IMR-90 (cell line): ENCODE measurements at regions not wholly inside any gene's neighbourhood (a gene's known extent, or its start where the extent isn't known, plus 50 kb on each side); places are given as distances from the start of the nearest gene placed in this dataset.

ENCODE experiments used
- ATAC-seq: fragments of 200-7000 bp; cut with Tn5 transposase; 2 replicates; pipeline ENCODE4 v1.9.1; 2020; ENCODE audit warnings: low read depth, mild to moderate bottlenecking, moderate library complexity
- BruUV-seq: library from RNA; stranded (reverse); fragments of 400-500 nt; replicated peaks from 2 replicates; lab custom pipeline; 2021; lab: Mats Ljungman, UMichigan
- CTCF ChIA-PET: fragments of 300-600 bp; formaldehyde crosslinking; extraction: SDS; loops from one replicate; lab custom pipeline; 2021; ENCODE audit warnings: antibody characterized with exemption; lab: Yijun Ruan, JAX
- POLR2A ChIA-PET: fragments of 300-600 bp; sonication (Branson Sonifier 250); formaldehyde crosslinking; loops from one replicate; lab custom pipeline; 2022; ENCODE audit warnings: antibody characterized with exemption; ENCODE audit not compliant: unreplicated experiment; lab: Charles Lee
- DNase-seq: peaks from one replicate; pipeline ENCODE4 v3.0.0; 2013
- H2AFZ ChIP-seq: replicated peaks from 2 replicates; pipeline ENCODE3; 2013; ENCODE audit warnings: low read length, mild to moderate bottlenecking; ENCODE audit not compliant: poor library complexity
- H2AK5ac ChIP-seq: 2 replicates; pipeline ENCODE4 v1.6.1; 2013; ENCODE audit warnings: low read depth, low read length, inconsistent platforms
- H2AK9ac ChIP-seq: replicated peaks from 2 replicates; pipeline ENCODE3; 2013; ENCODE audit warnings: mild to moderate bottlenecking, low read depth, low read length, moderate library complexity; ENCODE audit not compliant: poor library complexity
- H2BK120ac ChIP-seq: 2 replicates; pipeline ENCODE4 v1.6.1; 2013; ENCODE audit warnings: low read depth, low read length, inconsistent platforms
- H2BK15ac ChIP-seq: 3 replicates; pipeline ENCODE4 v1.6.1; 2013; ENCODE audit warnings: low read depth, low read length, inconsistent platforms
- H2BK20ac ChIP-seq: 2 replicates; pipeline ENCODE4 v1.6.1; 2013; ENCODE audit warnings: low read depth, mild to moderate bottlenecking, inconsistent platforms, low read length, moderate library complexity
- H2BK5ac ChIP-seq: 2 replicates; pipeline ENCODE4 v1.6.1; 2013; ENCODE audit warnings: mild to moderate bottlenecking, low read depth, low read length, inconsistent platforms; ENCODE audit not compliant: poor library complexity, severe bottlenecking
- H3K14ac ChIP-seq: replicated peaks from 2 replicates; pipeline ENCODE4 v1.6.1; 2013; ENCODE audit warnings: low read depth, low read length, inconsistent platforms
- H3K18ac ChIP-seq: 2 replicates; pipeline ENCODE4 v1.6.1; 2013; ENCODE audit warnings: low read depth, low read length, control low read depth
- H3K23ac ChIP-seq: 2 replicates; pipeline ENCODE4 v1.6.1; 2013; ENCODE audit warnings: low read depth, low read length, inconsistent platforms
- H3K27ac ChIP-seq: 2 replicates; pipeline ENCODE4 v1.5.1; 2013; ENCODE audit warnings: mild to moderate bottlenecking, control low read depth, low read length; ENCODE audit not compliant: insufficient read depth
- H3K27me3 ChIP-seq: 2 replicates; pipeline ENCODE4 v1.6.1; 2013; ENCODE audit warnings: low read length; ENCODE audit not compliant: control insufficient read depth, insufficient read depth
- H3K36me3 ChIP-seq: 2 replicates; pipeline ENCODE4 v1.6.1; 2013; ENCODE audit warnings: low read length, mixed read lengths; ENCODE audit not compliant: control insufficient read depth, insufficient read depth
- H3K4ac ChIP-seq: 2 replicates; pipeline ENCODE4 v1.6.1; 2013; ENCODE audit warnings: low read depth, low read length, inconsistent platforms
- H3K4me1 ChIP-seq: 2 replicates; pipeline ENCODE4 v1.6.1; 2013; ENCODE audit warnings: low read length, mixed read lengths; ENCODE audit not compliant: control insufficient read depth, insufficient read depth
- H3K4me2 ChIP-seq: 2 replicates; pipeline ENCODE4 v1.6.1; 2013; ENCODE audit warnings: low read depth, mild to moderate bottlenecking, control low read depth, low read length, moderate library complexity
- H3K4me3 ChIP-seq: 2 replicates; pipeline ENCODE4 v1.5.1; 2013; ENCODE audit warnings: low read depth, mild to moderate bottlenecking, control low read depth, low read length, moderate library complexity; ENCODE audit not compliant: insufficient read depth
- H3K56ac ChIP-seq: 2 replicates; pipeline ENCODE4 v1.6.1; 2013; ENCODE audit warnings: low read length, inconsistent platforms; ENCODE audit not compliant: insufficient read depth; ENCODE audit errors: extremely low read depth
- H3K79me1 ChIP-seq, 2 experiments: 2 replicates each; pipeline ENCODE4 v1.6.1; 2013; ENCODE audit warnings: low read length in 2 of 2, inconsistent platforms in 1 of 2, low read depth in 1 of 2
- H3K9ac ChIP-seq: 2 replicates; pipeline ENCODE4 v1.6.1; 2013; ENCODE audit warnings: low read depth, low read length, control low read depth
- H3K9me1 ChIP-seq: 2 replicates; pipeline ENCODE4 v1.6.1; 2013; ENCODE audit warnings: low read length, inconsistent platforms; ENCODE audit not compliant: insufficient read depth
- H3K9me3 ChIP-seq: 2 replicates; pipeline ENCODE4 v1.6.1; 2013; ENCODE audit warnings: low read length; ENCODE audit not compliant: control insufficient read depth, insufficient read depth
- H4K20me1 ChIP-seq: 2 replicates; pipeline ENCODE4 v1.6.1; 2013; ENCODE audit warnings: low read length, inconsistent platforms; ENCODE audit not compliant: insufficient read depth
- H4K5ac ChIP-seq: 2 replicates; pipeline ENCODE4 v1.6.1; 2013; ENCODE audit warnings: mild to moderate bottlenecking, low read depth, low read length, control low read depth
- H4K8ac ChIP-seq, 2 experiments: 2 replicates each; pipeline ENCODE4 v1.6.1; 2013; ENCODE audit warnings: low read depth in 2 of 2, low read length in 2 of 2, control low read depth in 1 of 2, inconsistent platforms in 1 of 2
- H4K91ac ChIP-seq: 2 replicates; pipeline ENCODE4 v1.6.1; 2013; ENCODE audit warnings: low read depth, low read length, inconsistent platforms; ENCODE audit not compliant: insufficient read depth
- MAFK ChIP-seq: IDR thresholded peaks from 2 replicates; pipeline ENCODE4 v1.6.1; 2012; ENCODE audit warnings: low read depth, low read length, improper control_type of control experiment
- MAZ ChIP-seq: IDR thresholded peaks from 2 replicates; pipeline ENCODE4 v1.6.1; 2012; ENCODE audit warnings: low read depth, mild to moderate bottlenecking, low read length, improper control_type of control experiment, moderate library complexity, borderline replicate concordance
- MXI1 ChIP-seq: IDR thresholded peaks from 2 replicates; pipeline ENCODE4 v1.6.1; 2012; ENCODE audit warnings: low read depth, mild to moderate bottlenecking, low read length, moderate library complexity, borderline replicate concordance
- WGBS, 2 experiments: methylation state at CpG; one replicate each; pipeline versions ENCODE4 v1.1.5 to v1.1.7; 2013; ENCODE audit warnings: missing lambda C conversion rate in 2 of 2; ENCODE audit not compliant: insufficient read length in 1 of 2; ENCODE audit errors: extremely low coverage in 2 of 2; 5-methylcytosine and 5-hydroxymethylcytosine counted together
- dilution Hi-C: fragments of 300-500 bp; cut with HindIII; formaldehyde crosslinking; loops from one replicate; pipeline ENCODE4 v1.14.3; 2018; ENCODE audit warnings: low sequenced_read_pairs; ENCODE audit not compliant: unreplicated experiment
- in situ Hi-C: fragments of 300-500 bp; cut with MboI; formaldehyde crosslinking; loops from 3 replicates; pipeline ENCODE4 v1.14.3; 2019; ENCODE audit warnings: low sequenced_read_pairs, inconsistent platforms, mixed read lengths
- intact Hi-C: fragments of 100-400 bp; cut with micrococcal nuclease; formaldehyde crosslinking; loops from 2 replicates; pipeline ENCODE4 v1.10.0; 2022
- TF ChIP-seq, protein P1 (sequence below): fragments of 150-350 bp; IDR thresholded peaks from 2 replicates; pipeline ENCODE4 v1.6.1; 2016; ENCODE audit warnings: low read depth, mild to moderate bottlenecking, low read length, moderate library complexity, borderline replicate concordance
- TF ChIP-seq, protein P2 (sequence below): conservative IDR thresholded peaks from 2 replicates; pipeline ENCODE4 v1.5.1; 2012; ENCODE audit warnings: mild to moderate bottlenecking, low read depth, low read length, improper control_type of control experiment

DNA sequence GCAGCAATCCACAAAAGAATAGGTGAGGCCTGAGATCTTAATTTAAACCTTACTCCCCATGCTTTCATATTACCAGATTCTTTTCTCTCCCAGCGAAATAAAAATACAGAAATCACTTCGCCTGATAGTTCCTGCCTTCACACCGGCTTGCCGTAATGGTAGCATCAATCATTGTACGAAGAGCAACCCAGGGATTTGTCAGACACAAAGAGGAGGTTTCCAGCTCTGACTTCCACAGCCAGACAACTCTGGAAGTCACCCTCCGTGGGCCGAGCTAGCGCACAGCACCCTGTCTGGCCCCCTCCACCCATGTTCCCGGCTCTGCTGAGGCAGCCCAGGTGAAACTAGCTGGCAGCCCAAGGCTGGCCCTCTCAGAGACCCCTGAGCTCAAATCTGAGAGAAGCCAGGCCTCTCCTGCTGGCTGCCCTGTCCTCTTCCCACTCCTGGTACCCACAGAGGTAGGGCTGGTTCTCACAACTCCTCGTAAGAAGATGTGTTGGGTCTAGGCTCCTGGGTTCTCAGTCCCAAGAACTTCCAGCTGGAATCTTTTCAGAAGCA is 156.9 kb upstream of the BNIP2 start:
- H3K56ac ChIP-seq = no peak overlapping the region
- no peak overlapping the region for H2BK20ac ChIP-seq
- H3K4me3 ChIP-seq = no peak overlapping the region
- no peak overlapping the region for H3K14ac ChIP-seq
- intact Hi-C loops = no loop called here
- H2AFZ ChIP-seq = no peak overlapping the region
- dilution Hi-C loops = no loop called here
- no peaks in the 10 kb centered on the region for H3K36me3 ChIP-seq
- H3K79me1 ChIP-seq = no peaks in the 10 kb centered on the region
- ChIA-PET CTCF (no interaction called here), POLR2A (no interaction called here)
- H4K91ac ChIP-seq = no peak overlapping the region
- no peak overlapping the region for H3K23ac ChIP-seq
- no peak overlapping the region for H3K4ac ChIP-seq
- DNase-seq (no peak), ATAC-seq (no peak)
- H2BK15ac ChIP-seq = no peak overlapping the region
- H3K9me1 ChIP-seq = no peaks in the 10 kb centered on the region
- no peak for TF ChIP-seq MAZ
- no peak for TF ChIP-seq MAFK
- TF ChIP-seq, protein P1, sequence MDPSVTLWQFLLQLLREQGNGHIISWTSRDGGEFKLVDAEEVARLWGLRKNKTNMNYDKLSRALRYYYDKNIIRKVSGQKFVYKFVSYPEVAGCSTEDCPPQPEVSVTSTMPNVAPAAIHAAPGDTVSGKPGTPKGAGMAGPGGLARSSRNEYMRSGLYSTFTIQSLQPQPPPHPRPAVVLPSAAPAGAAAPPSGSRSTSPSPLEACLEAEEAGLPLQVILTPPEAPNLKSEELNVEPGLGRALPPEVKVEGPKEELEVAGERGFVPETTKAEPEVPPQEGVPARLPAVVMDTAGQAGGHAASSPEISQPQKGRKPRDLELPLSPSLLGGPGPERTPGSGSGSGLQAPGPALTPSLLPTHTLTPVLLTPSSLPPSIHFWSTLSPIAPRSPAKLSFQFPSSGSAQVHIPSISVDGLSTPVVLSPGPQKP = no peak
- TF ChIP-seq MXI1 = no peak
- TF ChIP-seq, protein P2, sequence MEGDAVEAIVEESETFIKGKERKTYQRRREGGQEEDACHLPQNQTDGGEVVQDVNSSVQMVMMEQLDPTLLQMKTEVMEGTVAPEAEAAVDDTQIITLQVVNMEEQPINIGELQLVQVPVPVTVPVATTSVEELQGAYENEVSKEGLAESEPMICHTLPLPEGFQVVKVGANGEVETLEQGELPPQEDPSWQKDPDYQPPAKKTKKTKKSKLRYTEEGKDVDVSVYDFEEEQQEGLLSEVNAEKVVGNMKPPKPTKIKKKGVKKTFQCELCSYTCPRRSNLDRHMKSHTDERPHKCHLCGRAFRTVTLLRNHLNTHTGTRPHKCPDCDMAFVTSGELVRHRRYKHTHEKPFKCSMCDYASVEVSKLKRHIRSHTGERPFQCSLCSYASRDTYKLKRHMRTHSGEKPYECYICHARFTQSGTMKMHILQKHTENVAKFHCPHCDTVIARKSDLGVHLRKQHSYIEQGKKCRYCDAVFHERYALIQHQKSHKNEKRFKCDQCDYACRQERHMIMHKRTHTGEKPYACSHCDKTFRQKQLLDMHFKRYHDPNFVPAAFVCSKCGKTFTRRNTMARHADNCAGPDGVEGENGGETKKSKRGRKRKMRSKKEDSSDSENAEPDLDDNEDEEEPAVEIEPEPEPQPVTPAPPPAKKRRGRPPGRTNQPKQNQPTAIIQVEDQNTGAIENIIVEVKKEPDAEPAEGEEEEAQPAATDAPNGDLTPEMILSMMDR = no peak
- no peak overlapping the region for H2AK9ac ChIP-seq
- no peaks in the 10 kb centered on the region; the same call in none of the 2 replicates for H3K27me3 ChIP-seq
- H3K18ac ChIP-seq = no peak overlapping the region
- no peak overlapping the region for H2BK120ac ChIP-seq
- no peaks in the 10 kb centered on the region for H3K4me1 ChIP-seq
- H2BK5ac ChIP-seq = no peak overlapping the region
- H4K5ac ChIP-seq = no peak overlapping the region
- WGBS, 2 experiments = 54% methylated on average over 9 of the region's 10 CpGs; no CpG with 5 or more reads in 1 of the 2 experiments
- no peak overlapping the region for H3K4me2 ChIP-seq
- BruUV-seq = no TSS peak
- in situ Hi-C loops = no loop called here
- H2AK5ac ChIP-seq = no peak overlapping the region
- no peak overlapping the region for H3K9ac ChIP-seq
- H3K9me3 ChIP-seq = no peaks in the 10 kb centered on the region
- no peak overlapping the region for H3K27ac ChIP-seq
- no peaks in the 10 kb centered on the region for H4K20me1 ChIP-seq
- H4K8ac ChIP-seq = no peak overlapping the region
